ENCODE measurements at regions not wholly inside any gene's neighbourhood (a gene's known extent, or its start where the extent isn't known, plus 50 kb on each side); places are given as distances from the start of the nearest gene placed in this dataset.

DNA sequence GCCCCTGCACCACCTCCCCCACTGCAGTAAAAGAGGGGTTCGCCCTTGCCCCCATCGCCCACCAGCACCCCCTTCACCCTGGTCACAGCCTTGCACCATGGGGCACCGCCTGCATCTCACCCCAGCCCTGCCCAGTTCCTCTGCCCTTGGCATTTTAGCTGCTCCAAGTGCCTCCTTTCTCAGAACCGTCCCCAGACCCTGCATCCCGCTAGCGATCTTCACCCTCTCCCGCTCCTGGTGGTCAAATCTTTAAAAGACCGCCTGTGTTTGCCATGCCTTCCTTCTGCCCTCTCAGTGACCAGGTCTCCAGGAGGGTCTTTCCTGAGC is 114.7 kb upstream of the OTOS start:
- no peaks in the 10 kb centered on the region for H3F3A ChIP-seq (ENCODE audit: insufficient read depth)
- 70 to 78% methylated on average over 7 to 8 of the region's 8 CpGs for WGBS, 2 experiments (ENCODE audit: low coverage in 1 of 2, low lambda C conversion rate in 2 of 2, missing lambda C conversion rate in 2 of 2)

DNA sequence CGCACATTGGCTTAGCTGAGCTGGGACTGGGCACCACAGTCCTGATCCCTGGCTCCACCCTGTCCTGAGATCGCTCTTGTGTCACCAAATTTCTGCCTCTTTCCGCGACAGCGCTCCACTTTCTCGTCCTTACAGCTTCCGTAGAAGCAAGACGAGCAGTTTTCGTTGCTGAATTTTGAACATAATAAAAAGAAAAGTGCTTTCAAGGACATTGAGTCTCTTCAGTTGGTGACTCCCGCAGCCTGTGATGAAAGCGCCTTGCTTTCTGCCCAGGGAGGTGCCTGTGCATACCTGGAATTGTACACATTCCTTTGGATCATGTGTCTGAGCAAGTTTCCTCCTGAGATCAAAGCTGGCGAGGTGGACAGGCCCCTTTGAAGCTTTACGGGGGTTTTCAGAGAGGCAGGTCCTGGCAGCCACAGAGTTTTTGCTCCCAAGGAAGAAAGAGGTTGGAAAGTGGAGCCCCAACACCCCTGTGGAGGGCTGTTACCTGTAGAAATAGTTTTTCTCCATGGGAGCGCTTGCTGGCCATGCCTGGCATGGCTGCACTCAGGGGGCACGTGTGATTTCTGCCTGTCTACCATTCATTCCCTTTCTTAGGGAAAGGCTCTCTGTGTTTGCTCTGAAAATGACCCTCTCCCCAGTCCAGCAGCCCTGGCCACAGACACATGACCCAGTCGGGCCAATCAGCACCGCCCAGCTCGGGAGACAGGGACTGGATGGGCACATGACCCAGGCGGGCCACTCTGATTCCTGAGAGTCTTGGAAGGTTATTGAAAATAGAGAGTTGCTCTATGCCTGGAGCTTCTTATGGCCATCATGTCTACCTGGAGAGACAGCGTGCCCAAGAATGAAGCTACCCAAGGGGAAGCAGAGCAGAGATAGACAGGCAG is 115.6 kb upstream of the OTOS start:
- H2AFZ ChIP-seq: no peak overlapping the region
- no peak overlapping the region for H3K27ac ChIP-seq
- H3F3A ChIP-seq (ENCODE audit: insufficient read depth): no peaks in the 10 kb centered on the region
- DNase-seq: no peak
- H4K20me1 ChIP-seq (ENCODE audit: insufficient read depth): no peaks in the 10 kb centered on the region
- no peak overlapping the region for H3K9ac ChIP-seq
- no peaks in the 10 kb centered on the region for H3K79me2 ChIP-seq (ENCODE audit: insufficient read depth)
- H3K9me2 ChIP-seq (ENCODE audit: insufficient read depth): no peaks in the 10 kb centered on the region
- no peaks in the 10 kb centered on the region for H3K9me3 ChIP-seq (ENCODE audit: low read depth)
- no peak for TF ChIP-seq EZH2phosphoT487 (IDR thresholded peaks at IDR 0.05; ENCODE audit: insufficient read depth, low read depth)
- TF ChIP-seq EZH2 (IDR thresholded peaks at IDR 0.05; ENCODE audit: insufficient read depth, poor library complexity, severe bottlenecking): no peak
- in situ Hi-C loops (cut with MboI): no loop called here
- H3K4me2 ChIP-seq (ENCODE audit: unreplicated experiment): no peak overlapping the region
- no peaks in the 10 kb centered on the region for H3K36me3 ChIP-seq (ENCODE audit: low read depth)
- H3K4me1 ChIP-seq (ENCODE audit: insufficient read depth): peaks cover 7% of the 10 kb centered on the region
- H3K4me3 ChIP-seq: no peak overlapping the region
- peaks cover 15% of the 10 kb centered on the region for H3K27me3 ChIP-seq (replicated peaks; ENCODE audit: insufficient read depth)
- WGBS, 2 experiments (ENCODE audit: low coverage in 1 of 2, low lambda C conversion rate in 2 of 2, missing lambda C conversion rate in 2 of 2): 46 to 49% methylated on average over 20 of the region's 20 CpGs

More for the DNA sequence above, 114.7 kb upstream of the OTOS start:
- H3K9ac ChIP-seq: no peak overlapping the region
- peaks cover 15% of the 10 kb centered on the region for H3K27me3 ChIP-seq (replicated peaks; ENCODE audit: insufficient read depth)
- H3K4me3 ChIP-seq: no peak overlapping the region
- no peaks in the 10 kb centered on the region for H3K79me2 ChIP-seq (ENCODE audit: insufficient read depth)
- no peak overlapping the region for H3K4me2 ChIP-seq (ENCODE audit: unreplicated experiment)
- no peaks in the 10 kb centered on the region for H3K9me3 ChIP-seq (ENCODE audit: low read depth)
- no peak overlapping the region for H2AFZ ChIP-seq
- no peaks in the 10 kb centered on the region for H3K9me2 ChIP-seq (ENCODE audit: insufficient read depth)
- in situ Hi-C loops (cut with MboI): no loop called here
- no peak overlapping the region for H3K27ac ChIP-seq
- TF ChIP-seq EZH2phosphoT487 (IDR thresholded peaks at IDR 0.05; ENCODE audit: insufficient read depth, low read depth) (no peak), EZH2 (IDR thresholded peaks at IDR 0.05; ENCODE audit: insufficient read depth, poor library complexity, severe bottlenecking) (no peak)
- no peaks in the 10 kb centered on the region for H4K20me1 ChIP-seq (ENCODE audit: insufficient read depth)
- H3K4me1 ChIP-seq (ENCODE audit: insufficient read depth): peaks cover 10% of the 10 kb centered on the region
- no peak for DNase-seq
- no peaks in the 10 kb centered on the region for H3K36me3 ChIP-seq (ENCODE audit: low read depth)

DNA sequence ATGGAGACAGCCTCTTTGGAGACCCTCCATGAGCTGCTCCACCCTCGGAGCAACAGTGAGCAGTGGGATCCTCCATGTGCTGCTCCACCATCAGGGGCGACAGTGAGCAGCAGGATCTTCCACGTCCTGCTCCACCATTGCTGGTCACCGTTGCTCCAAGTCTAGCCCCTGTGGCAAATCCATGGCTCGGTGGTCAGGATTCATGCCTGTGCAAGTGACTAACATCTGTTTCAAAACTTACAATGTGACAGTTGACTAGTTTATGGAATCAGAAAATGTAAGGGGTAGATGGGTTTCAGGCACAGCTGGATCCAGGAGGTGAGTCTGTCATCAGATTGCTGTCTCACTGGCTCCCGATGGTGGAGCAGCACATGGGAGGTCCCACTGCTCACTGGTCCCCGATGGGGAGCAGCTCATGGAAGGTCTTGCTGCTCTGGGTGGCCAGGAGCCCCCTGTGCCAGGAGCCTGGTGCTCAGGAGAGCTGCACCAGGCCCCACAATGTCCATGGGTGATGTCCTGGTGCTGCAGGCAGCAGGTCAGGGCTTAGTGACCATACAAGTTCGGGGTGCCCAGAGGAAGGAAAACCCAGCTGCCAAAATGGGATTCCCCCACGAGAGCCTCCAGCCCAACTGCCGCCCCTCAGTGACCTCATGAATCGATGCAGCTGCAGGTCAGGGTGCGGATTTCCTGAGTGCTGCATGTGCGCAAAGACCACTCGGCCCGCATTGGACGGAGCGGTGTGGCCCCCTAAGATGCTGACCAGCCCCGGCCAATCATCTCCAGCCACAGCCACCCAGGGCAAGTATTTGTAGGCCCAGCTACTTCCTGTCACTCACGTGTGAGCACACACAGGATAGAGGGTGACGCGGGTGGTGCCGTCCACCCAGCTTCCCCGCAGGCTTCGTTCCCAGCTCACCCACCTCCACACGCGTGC is 116.5 kb upstream of the OTOS start:
- Histone ChIP-seq H3K36me3 (ENCODE audit: low read depth) (no peaks in the 10 kb centered on the region), H3K9ac (no peak overlapping the region), H3K4me2 (ENCODE audit: unreplicated experiment) (no peak overlapping the region), H4K20me1 (ENCODE audit: insufficient read depth) (no peaks in the 10 kb centered on the region), H3K27ac (no peak overlapping the region), H3K9me2 (ENCODE audit: insufficient read depth) (no peaks in the 10 kb centered on the region), H3K79me2 (ENCODE audit: insufficient read depth) (no peaks in the 10 kb centered on the region), H3K9me3 (ENCODE audit: low read depth) (no peaks in the 10 kb centered on the region), H3F3A (ENCODE audit: insufficient read depth) (no peaks in the 10 kb centered on the region), H3K4me3 (no peak overlapping the region), H2AFZ (no peak overlapping the region), H3K4me1 (ENCODE audit: insufficient read depth) (no peaks in the 10 kb centered on the region), H3K27me3 (replicated peaks; ENCODE audit: insufficient read depth) (peaks cover 15% of the 10 kb centered on the region)
- TF ChIP-seq EZH2 (IDR thresholded peaks at IDR 0.05; ENCODE audit: insufficient read depth, poor library complexity, severe bottlenecking) (no peak), EZH2phosphoT487 (IDR thresholded peaks at IDR 0.05; ENCODE audit: insufficient read depth, low read depth) (no peak)
- no peak for DNase-seq
- 82% methylated on average over 25 to 26 of the region's 26 CpGs for WGBS, 2 experiments (ENCODE audit: low coverage in 1 of 2, low lambda C conversion rate in 2 of 2, missing lambda C conversion rate in 2 of 2)
- in situ Hi-C loops (cut with MboI): no loop called here

DNA sequence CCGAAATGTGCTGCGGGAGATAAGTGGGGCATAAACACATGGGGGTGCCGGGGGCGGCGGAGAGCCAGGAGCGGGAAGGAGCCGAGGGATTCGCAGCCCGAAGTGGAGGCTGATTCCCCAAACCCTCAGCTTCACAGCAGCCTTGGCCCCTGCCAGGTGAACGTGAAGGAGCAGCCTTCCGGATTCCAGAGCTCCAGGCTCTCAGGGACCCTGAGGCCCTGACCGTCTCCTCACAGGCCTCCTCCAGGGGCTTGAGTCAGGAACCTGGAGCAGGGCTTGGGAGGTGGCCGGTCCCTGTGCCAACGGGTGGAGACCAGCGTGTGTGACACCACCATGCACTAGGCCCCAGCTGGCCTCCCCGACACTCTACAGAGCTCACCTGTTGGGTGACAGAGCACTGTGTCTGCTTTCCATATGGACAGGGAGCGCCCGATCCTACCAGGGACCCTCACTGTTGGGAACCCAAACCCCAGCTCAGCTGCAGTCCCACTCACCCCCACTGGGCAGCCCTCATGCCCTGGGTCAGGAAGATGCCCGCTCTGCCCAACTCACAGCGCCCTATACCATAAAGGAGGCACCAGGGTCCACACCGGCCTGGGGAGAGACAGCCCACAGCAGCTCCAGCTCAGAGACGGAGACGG is 117.6 kb upstream of the OTOS start:
- WGBS, 2 experiments (ENCODE audit: low coverage in 1 of 2, low lambda C conversion rate in 2 of 2, missing lambda C conversion rate in 2 of 2): 79 to 84% methylated on average over 23 of the region's 23 CpGs
- H2AFZ ChIP-seq: no peak overlapping the region

More for the DNA sequence above, 117.6 kb upstream of the OTOS start:
- Histone ChIP-seq H3K36me3 (ENCODE audit: low read depth) (no peaks in the 10 kb centered on the region), H3K4me3 (no peak overlapping the region), H3K27ac (no peak overlapping the region), H3K4me2 (ENCODE audit: unreplicated experiment) (no peak overlapping the region), H3K4me1 (ENCODE audit: insufficient read depth) (no peaks in the 10 kb centered on the region), H3K9me2 (ENCODE audit: insufficient read depth) (no peaks in the 10 kb centered on the region), H4K20me1 (ENCODE audit: insufficient read depth) (no peaks in the 10 kb centered on the region), H3K9ac (no peak overlapping the region), H3F3A (ENCODE audit: insufficient read depth) (no peaks in the 10 kb centered on the region), H3K79me2 (ENCODE audit: insufficient read depth) (no peaks in the 10 kb centered on the region), H3K27me3 (replicated peaks; ENCODE audit: insufficient read depth) (peaks cover 15% of the 10 kb centered on the region), H3K9me3 (ENCODE audit: low read depth) (no peaks in the 10 kb centered on the region)
- TF ChIP-seq EZH2 (IDR thresholded peaks at IDR 0.05; ENCODE audit: insufficient read depth, poor library complexity, severe bottlenecking): no peak
- no peak for TF ChIP-seq EZH2phosphoT487 (IDR thresholded peaks at IDR 0.05; ENCODE audit: insufficient read depth, low read depth)
- no peak for DNase-seq
- in situ Hi-C loops (cut with MboI): no loop called here

Measured in GM23248 (cell line).